ENCODE measurements at regions not wholly inside any gene's neighbourhood (a gene's known extent, or its start where the extent isn't known, plus 50 kb on each side); places are given as distances from the start of the nearest gene placed in this dataset.

DNA sequence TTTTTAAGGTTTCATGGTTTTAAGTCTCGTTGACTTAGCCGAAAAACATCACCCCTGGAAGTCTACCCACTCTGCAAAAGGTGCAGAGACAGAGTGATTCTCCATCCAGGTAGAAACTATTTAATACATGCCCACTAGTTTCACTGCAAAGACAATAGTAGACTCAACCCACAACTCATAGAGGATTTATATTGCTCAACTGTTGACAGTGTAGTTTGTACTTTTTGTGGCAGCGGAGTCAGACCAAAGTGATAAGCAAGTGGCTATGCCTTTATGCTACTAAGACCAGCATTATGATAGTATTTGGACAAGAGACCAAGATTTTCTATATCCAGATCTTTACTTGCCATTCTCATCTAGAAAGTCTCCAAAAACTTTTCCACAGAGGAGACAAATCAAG is 98.8 kb upstream of the ZBTB20 start:
- TF ChIP-seq, protein P1, sequence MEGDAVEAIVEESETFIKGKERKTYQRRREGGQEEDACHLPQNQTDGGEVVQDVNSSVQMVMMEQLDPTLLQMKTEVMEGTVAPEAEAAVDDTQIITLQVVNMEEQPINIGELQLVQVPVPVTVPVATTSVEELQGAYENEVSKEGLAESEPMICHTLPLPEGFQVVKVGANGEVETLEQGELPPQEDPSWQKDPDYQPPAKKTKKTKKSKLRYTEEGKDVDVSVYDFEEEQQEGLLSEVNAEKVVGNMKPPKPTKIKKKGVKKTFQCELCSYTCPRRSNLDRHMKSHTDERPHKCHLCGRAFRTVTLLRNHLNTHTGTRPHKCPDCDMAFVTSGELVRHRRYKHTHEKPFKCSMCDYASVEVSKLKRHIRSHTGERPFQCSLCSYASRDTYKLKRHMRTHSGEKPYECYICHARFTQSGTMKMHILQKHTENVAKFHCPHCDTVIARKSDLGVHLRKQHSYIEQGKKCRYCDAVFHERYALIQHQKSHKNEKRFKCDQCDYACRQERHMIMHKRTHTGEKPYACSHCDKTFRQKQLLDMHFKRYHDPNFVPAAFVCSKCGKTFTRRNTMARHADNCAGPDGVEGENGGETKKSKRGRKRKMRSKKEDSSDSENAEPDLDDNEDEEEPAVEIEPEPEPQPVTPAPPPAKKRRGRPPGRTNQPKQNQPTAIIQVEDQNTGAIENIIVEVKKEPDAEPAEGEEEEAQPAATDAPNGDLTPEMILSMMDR (IDR thresholded peaks at IDR 0.05), result no peak
- no peak for TF ChIP-seq POLR2A (IDR thresholded peaks at IDR 0.05)

Measured in esophagus squamous epithelium (tissue), 4 donors.